Activated T-cell treated with anti-CD3 and anti-CD28 coated beads, Interleukin-2, amount 50 U/mL, for 24 hours (primary cell): ENCODE measurements at regions not wholly inside any gene's neighbourhood (a gene's known extent, or its start where the extent isn't known, plus 50 kb on each side); places are given as distances from the start of the nearest gene placed in this dataset.

Experiments used
- DNase-seq: peaks from one replicate; pipeline ENCODE4 v3.0.0-alpha.2; 2020
- H3K27ac Mint-ChIP-seq: 2 replicates; pipeline ENCODE4 v1.8.0; 2020; ENCODE audit warnings: mild to moderate bottlenecking, mixed read lengths
- H3K27me3 Mint-ChIP-seq: 2 replicates; pipeline ENCODE4 v1.8.0; 2020; ENCODE audit warnings: mixed read lengths
- H3K36me3 Mint-ChIP-seq: 2 replicates; pipeline ENCODE4 v1.8.0; 2020; ENCODE audit warnings: low read depth, mixed read lengths
- H3K4me1 Mint-ChIP-seq: 2 replicates; pipeline ENCODE4 v1.8.0; 2020; ENCODE audit warnings: low read depth, mixed read lengths
- H3K4me3 Mint-ChIP-seq: 2 replicates; pipeline ENCODE4 v1.8.0; 2020; ENCODE audit warnings: mild to moderate bottlenecking, moderate library complexity, mixed read lengths
- H3K9me3 Mint-ChIP-seq: 2 replicates; pipeline ENCODE4 v1.8.0; 2020; ENCODE audit warnings: mixed read lengths

GRCh38 chr1:193952778-193953374 is 766.5 kb upstream of the B3GALT2 start:
- no peaks in the 10 kb centered on the region for H3K4me1 Mint-ChIP-seq
- H3K27ac Mint-ChIP-seq, result no peak overlapping the region
- no peak overlapping the region for H3K4me3 Mint-ChIP-seq
- H3K36me3 Mint-ChIP-seq, result no peaks in the 10 kb centered on the region
- no peaks in the 10 kb centered on the region for H3K9me3 Mint-ChIP-seq
- H3K27me3 Mint-ChIP-seq, result no peaks in the 10 kb centered on the region
- DNase-seq, result no peak

DNA sequence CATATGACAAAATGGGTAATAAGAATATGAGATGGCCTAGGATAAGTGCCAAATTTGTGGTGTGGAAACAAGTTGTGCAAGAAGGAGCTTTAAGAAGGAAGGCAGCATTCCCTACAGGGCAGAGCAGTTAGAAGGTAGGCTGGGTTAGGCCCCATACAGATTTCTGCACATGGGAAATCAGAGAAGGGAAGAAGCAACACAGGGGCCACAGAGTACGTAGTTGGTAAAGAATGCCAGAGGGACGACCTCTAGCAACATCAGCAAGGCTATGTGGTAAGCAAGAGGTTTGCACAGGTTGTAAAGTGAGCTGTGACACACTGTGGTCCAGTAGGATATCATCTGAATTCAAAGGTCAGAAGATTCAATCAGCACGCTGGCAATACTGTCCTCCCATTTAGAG is 765.6 kb upstream of the B3GALT2 start:
- Mint-ChIP-seq H3K36me3 (no peaks in the 10 kb centered on the region), H3K4me3 (no peak overlapping the region), H3K4me1 (no peaks in the 10 kb centered on the region), H3K27ac (no peak overlapping the region), H3K27me3 (no peaks in the 10 kb centered on the region), H3K9me3 (peaks cover 1% of the 10 kb centered on the region)
- DNase-seq, result no peak

DNA sequence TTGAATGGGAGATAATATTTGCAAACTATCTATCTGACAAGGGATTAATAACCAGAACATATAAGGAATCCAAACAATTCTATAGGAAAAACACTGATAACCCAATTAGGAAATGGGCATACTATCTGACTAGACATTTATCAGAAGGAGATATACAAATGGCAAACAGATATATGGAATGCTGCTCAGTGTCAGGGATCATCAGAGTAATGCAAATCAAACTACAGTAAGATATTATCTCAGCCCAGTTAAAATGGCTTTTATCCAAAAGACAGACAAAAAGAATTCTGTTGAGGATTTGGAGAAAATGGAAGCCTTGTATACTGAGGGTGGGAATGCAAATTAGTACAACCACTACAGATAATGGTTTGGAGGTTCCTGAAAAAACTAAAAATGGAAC is 758.0 kb upstream of the B3GALT2 start:
- H3K27ac Mint-ChIP-seq, result no peak overlapping the region
- DNase-seq, result no peak
- peaks cover 8% of the 10 kb centered on the region for H3K9me3 Mint-ChIP-seq
- no peak overlapping the region for H3K4me3 Mint-ChIP-seq
- no peaks in the 10 kb centered on the region for H3K36me3 Mint-ChIP-seq
- H3K4me1 Mint-ChIP-seq, result no peaks in the 10 kb centered on the region
- no peaks in the 10 kb centered on the region for H3K27me3 Mint-ChIP-seq

GRCh38 chr1:193940176-193940575 is 753.8 kb upstream of the B3GALT2 start:
- DNase-seq, result no peak
- Mint-ChIP-seq H3K27ac (no peak overlapping the region), H3K9me3 (peaks cover 5% of the 10 kb centered on the region), H3K27me3 (no peaks in the 10 kb centered on the region), H3K4me3 (no peak overlapping the region), H3K4me1 (no peaks in the 10 kb centered on the region), H3K36me3 (no peaks in the 10 kb centered on the region)

DNA sequence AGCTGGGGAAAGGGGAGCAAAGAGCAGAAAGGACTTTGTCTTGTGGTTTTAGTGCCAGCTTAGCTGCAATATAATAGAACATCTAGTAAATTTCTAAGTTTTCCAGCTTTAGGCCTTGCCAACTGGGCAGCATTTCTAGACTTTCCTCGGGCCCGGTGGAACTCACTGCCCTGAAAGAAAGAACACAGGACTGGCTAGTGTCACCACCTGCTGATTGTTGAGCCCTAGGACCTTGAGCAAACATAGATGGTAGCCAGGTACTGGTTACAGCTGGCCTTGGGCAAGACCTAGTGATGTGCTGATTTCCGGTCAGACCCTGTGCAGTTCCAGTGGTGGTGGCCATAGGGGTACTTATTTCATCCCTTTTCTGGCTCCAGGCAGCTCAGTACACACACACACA is 753.2 kb upstream of the B3GALT2 start:
- H3K36me3 Mint-ChIP-seq, result no peaks in the 10 kb centered on the region
- no peak for DNase-seq
- H3K4me3 Mint-ChIP-seq, result no peak overlapping the region
- H3K9me3 Mint-ChIP-seq, result peaks cover 5% of the 10 kb centered on the region
- no peak overlapping the region for H3K27ac Mint-ChIP-seq
- H3K4me1 Mint-ChIP-seq, result no peaks in the 10 kb centered on the region
- no peaks in the 10 kb centered on the region for H3K27me3 Mint-ChIP-seq

DNA sequence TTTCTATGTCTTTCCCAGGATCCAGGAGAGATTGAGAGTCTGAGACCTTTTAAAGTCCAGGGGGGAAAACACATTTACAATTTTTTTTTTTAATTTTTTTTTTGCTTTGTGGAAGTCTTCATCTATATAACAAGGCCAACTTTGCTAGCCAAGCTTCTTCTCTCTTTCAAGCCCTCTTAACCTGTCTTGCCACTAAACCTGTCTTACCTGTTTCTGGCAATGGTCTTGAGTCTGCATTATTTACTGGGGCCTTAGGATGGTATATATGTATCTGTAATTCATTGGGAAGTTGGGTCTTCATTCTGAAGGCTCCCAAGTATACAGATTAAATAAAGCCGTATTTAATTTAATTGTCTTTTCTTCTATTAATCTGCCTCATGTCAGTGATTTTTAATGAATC is 750.9 kb upstream of the B3GALT2 start:
- Mint-ChIP-seq H3K27me3 (no peaks in the 10 kb centered on the region), H3K4me3 (no peak overlapping the region), H3K36me3 (no peaks in the 10 kb centered on the region), H3K27ac (no peak overlapping the region), H3K4me1 (no peaks in the 10 kb centered on the region), H3K9me3 (peaks cover 2% of the 10 kb centered on the region)
- no peak for DNase-seq

- Mint-ChIP-seq H3K27me3 (no peaks in the 10 kb centered on the region), H3K4me3 (no peak overlapping the region)
Observed at GRCh38 chr1:193932979-193933378, 746.6 kb upstream of the B3GALT2 start.

DNA sequence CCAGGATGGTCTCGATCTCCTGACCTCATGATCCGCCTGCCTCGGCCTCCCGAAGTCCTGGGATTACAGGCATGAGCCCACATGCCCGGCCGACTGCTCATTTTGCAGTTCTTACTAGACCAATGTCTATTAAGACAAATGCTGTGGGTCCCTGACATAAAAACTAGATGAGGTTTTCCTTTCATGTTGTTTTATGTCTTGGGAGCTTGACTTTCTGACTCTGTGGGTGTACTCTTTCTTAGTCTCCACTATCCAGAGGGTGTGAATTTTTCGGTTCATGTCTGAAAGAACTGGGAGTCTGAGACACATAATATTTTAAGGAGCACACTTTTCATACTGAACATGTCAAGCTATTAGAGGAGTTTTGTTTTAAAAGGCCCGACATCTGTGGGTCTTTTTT is 744.9 kb upstream of the B3GALT2 start:
- DNase-seq, result no peak
- Mint-ChIP-seq H3K36me3 (no peaks in the 10 kb centered on the region), H3K4me1 (peaks cover 3% of the 10 kb centered on the region), H3K4me3 (no peak overlapping the region), H3K27me3 (no peaks in the 10 kb centered on the region), H3K9me3 (peaks cover 9% of the 10 kb centered on the region), H3K27ac (no peak overlapping the region)

More at GRCh38 chr1:193932979-193933378, 746.6 kb upstream of the B3GALT2 start:
- no peaks in the 10 kb centered on the region for H3K9me3 Mint-ChIP-seq
- no peak for DNase-seq
- H3K27ac Mint-ChIP-seq, result no peak overlapping the region
- peaks cover 3% of the 10 kb centered on the region for H3K4me1 Mint-ChIP-seq
- no peaks in the 10 kb centered on the region for H3K36me3 Mint-ChIP-seq

GRCh38 chr1:193929374-193930033 is 743.1 kb upstream of the B3GALT2 start:
- Mint-ChIP-seq H3K4me1 (peaks cover 3% of the 10 kb centered on the region), H3K27ac (no peak overlapping the region), H3K4me3 (no peak overlapping the region), H3K36me3 (no peaks in the 10 kb centered on the region), H3K9me3 (peaks cover 10% of the 10 kb centered on the region), H3K27me3 (no peaks in the 10 kb centered on the region)
- no peak for DNase-seq

GRCh38 chr1:193927550-193927949 is 741.1 kb upstream of the B3GALT2 start:
- H3K27me3 Mint-ChIP-seq, result no peaks in the 10 kb centered on the region
- H3K36me3 Mint-ChIP-seq, result no peaks in the 10 kb centered on the region
- H3K27ac Mint-ChIP-seq, result no peak overlapping the region
- H3K4me3 Mint-ChIP-seq, result no peak overlapping the region
- H3K4me1 Mint-ChIP-seq, result peaks cover 3% of the 10 kb centered on the region
- H3K9me3 Mint-ChIP-seq, result peaks cover 10% of the 10 kb centered on the region
- DNase-seq, result no peak

DNA sequence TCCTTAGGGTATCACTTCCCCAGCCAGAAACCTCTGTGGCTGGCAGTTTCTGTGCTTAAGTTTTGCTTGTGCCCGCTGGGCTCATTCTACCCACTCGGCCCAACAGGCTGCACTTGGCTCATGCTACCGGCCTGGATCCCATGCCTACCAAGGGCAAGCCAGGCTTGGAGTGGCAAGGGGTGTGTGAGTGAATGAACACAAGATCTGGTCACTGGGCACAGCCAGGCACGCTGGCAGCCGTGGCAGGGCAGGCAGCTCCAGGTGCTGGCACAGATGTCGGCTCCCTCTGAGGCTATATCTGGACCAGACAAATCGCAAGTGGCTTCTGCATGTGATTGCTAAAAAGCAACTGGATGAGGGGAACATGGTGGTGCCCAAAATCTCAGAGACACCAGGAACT is 740.5 kb upstream of the B3GALT2 start:
- Mint-ChIP-seq H3K27me3 (no peaks in the 10 kb centered on the region), H3K9me3 (peaks cover 10% of the 10 kb centered on the region), H3K4me3 (no peak overlapping the region), H3K27ac (no peak overlapping the region), H3K4me1 (peaks cover 3% of the 10 kb centered on the region), H3K36me3 (no peaks in the 10 kb centered on the region)
- DNase-seq, result no peak

DNA sequence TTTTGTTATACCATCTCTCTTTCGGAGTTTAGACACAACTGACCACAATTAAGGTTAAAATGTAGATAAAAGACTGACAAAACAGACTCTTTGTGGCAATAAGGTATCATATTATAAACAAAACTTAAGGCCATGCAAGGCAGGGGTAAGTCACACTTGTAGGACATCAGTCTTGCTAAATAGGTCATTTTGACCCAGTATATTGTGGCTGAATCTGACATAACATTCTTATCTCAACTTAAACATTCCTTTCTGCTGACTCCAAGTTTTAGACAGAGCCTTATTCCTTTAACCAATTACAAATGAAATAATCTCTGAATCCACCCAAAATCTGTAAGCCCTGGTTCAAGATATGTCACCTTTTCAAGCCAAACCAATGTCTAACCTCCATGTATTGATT is 733.4 kb upstream of the B3GALT2 start:
- no peak for DNase-seq
- no peaks in the 10 kb centered on the region for H3K4me1 Mint-ChIP-seq
- no peaks in the 10 kb centered on the region for H3K9me3 Mint-ChIP-seq
- no peak overlapping the region for H3K27ac Mint-ChIP-seq
- H3K4me3 Mint-ChIP-seq, result no peak overlapping the region
- H3K36me3 Mint-ChIP-seq, result no peaks in the 10 kb centered on the region
- no peaks in the 10 kb centered on the region for H3K27me3 Mint-ChIP-seq

DNA sequence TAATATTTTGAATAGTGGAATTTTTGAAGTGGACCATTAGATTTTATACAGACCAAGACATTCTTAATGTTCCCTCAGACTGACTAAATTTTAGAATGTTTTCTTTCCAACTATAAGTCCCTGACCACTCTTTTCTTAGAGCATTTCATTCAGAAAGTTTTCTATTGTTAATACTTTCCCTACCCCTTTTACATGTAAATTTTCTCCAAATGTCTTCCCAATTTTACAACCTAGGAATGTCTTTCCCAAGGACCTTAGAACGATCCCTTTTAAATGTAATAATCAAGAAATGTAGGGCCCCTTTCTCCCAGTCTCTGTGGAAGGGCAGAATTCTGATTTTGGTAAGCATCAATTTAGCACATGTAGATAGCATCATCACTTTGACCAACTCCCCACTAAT is 730.0 kb upstream of the B3GALT2 start:
- Mint-ChIP-seq H3K36me3 (no peaks in the 10 kb centered on the region), H3K27me3 (no peaks in the 10 kb centered on the region), H3K9me3 (no peaks in the 10 kb centered on the region), H3K27ac (no peak overlapping the region), H3K4me1 (no peaks in the 10 kb centered on the region), H3K4me3 (no peak overlapping the region)
- DNase-seq, result no peak

- no peaks in the 10 kb centered on the region for H3K4me1 Mint-ChIP-seq
- H3K27me3 Mint-ChIP-seq, result no peaks in the 10 kb centered on the region
- no peak overlapping the region for H3K4me3 Mint-ChIP-seq
- H3K27ac Mint-ChIP-seq, result no peak overlapping the region
- no peak for DNase-seq
- no peaks in the 10 kb centered on the region for H3K9me3 Mint-ChIP-seq
- H3K36me3 Mint-ChIP-seq, result no peaks in the 10 kb centered on the region
Observed at GRCh38 chr1:193914871-193915270, 728.5 kb upstream of the B3GALT2 start.

- Mint-ChIP-seq H3K36me3 (no peaks in the 10 kb centered on the region), H3K27me3 (no peaks in the 10 kb centered on the region), H3K27ac (no peak overlapping the region), H3K4me3 (no peak overlapping the region), H3K4me1 (no peaks in the 10 kb centered on the region), H3K9me3 (no peaks in the 10 kb centered on the region)
- DNase-seq, result no peak
Observed at GRCh38 chr1:193909406-193910082, 723.1 kb upstream of the B3GALT2 start.
